ENCODE measurements at regions not wholly inside any gene's neighbourhood (a gene's known extent, or its start where the extent isn't known, plus 50 kb on each side); places are given as distances from the start of the nearest gene placed in this dataset.

DNA sequence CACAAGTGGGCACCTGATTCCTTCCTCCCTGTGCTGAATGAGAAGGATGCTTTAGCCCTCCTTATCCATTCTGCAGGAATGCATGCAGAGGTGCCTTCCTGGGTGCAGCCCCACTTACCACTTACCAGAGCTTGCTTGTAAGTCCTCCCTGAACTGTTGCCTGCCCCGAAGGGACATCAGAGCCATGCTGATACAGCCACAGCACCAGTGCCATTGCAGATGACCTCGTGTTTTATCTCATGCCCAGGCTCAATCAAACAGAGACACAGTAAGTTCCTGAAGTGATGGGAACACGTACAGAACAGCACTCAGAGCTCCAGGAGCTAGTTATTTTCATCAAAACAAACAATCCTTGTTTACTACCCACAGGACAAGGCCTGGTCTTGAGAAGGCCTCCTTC is 81.9 kb downstream of the ATP1A1 start:
- in situ Hi-C loops (cut with HindIII; ENCODE audit: low sequenced_read_pairs), result no loop called here
- no peak for DNase-seq (ENCODE audit: low spot score)

DNA sequence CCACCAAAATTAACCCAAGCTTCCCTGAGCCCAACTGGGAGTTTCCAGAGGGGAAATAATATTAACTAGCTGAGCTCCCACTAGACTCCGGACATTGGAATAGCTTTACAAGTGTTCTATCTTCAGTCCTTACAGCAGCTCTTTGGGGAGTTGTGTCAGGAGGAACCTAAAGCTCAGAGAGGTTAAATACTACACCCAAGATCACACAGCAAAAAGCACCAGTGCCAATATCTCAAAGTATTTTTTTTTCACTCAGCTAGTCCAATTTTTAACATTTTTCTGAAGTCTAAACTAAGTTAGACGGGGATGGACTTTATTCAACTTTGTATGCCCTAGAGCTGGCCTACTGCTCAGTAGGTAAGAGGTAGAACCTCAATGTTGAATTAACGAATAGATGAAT is 82.5 kb downstream of the ATP1A1 start:
- DNase-seq (ENCODE audit: low spot score), result no peak
- in situ Hi-C loops (cut with HindIII; ENCODE audit: low sequenced_read_pairs), result no loop called here

DNA sequence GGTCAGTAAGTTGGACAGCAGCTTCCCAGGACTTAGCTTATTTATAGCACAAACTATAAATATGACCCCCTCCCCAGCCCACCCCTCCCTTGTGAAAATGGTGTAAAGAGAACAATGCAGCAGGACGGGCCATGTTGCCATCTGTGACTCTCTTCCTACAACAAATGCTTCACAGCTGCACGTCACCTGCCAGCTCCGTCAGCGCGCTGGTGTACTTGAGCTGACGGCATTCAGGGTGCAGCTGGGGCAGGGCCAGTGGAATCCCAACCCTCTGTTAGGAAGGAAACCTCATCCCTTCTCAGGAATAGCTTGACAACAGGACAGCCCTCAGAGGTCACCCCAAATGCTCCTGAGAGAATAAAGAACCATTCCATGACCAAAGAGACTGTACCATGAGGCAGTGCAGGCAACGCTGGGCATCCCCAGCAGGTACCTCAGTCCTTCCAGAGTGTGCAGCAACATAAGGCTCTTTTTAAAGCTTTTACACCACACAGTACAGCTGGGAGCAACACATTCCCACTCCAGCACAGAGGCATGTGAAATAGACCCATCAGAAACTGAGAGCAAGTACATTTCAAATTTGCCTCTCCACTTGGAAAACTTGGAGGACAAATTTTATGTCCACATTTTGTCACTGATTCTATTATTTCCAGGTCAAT is 85.0 kb downstream of the ATP1A1 start:
- in situ Hi-C loops (cut with HindIII; ENCODE audit: low sequenced_read_pairs), result no loop called here
- no peak for DNase-seq (ENCODE audit: low spot score)

DNA sequence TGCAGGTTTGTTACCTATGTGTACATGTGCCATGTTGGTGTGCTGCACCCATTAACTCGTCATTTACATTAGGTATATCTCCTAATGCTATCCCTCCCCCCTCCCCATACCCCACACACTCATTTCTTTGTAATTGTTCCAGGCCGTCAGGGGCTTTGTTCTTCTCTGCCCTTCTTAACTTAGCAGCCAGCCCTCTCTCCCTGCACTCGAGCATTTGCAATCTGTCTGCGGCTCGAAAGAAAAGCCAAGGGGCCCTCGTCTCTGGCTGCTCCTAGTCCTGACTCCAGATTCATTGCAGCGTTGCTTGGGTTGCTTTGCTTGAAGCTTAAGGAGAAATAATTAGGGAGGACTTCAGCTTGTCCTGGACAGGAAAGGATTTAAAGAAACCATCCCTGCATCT is 85.7 kb downstream of the ATP1A1 start:
- in situ Hi-C loops (cut with HindIII; ENCODE audit: low sequenced_read_pairs), result no loop called here
- no peak for DNase-seq (ENCODE audit: low spot score)

DNA sequence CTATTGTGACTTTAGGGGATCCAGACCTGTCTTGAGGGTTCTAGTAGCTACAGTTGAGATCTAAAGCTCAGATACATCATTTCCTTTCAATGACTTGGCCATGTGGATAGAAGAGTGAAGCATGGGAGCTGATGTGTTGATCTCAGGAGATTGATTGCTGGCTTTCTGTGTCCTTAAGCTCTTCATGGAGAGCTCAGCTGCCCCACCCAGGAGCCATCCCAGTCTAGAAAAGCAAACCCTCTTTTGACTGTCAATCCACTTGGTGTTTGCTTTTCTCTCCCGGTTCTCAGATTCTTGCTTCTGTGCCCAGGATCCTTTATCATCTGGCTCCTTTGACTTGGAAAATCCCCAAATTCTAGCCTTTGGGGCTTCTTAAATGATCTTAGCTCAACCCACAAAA is 87.2 kb downstream of the ATP1A1 start:
- in situ Hi-C loops (cut with HindIII; ENCODE audit: low sequenced_read_pairs), result no loop called here
- DNase-seq (ENCODE audit: low spot score), result no peak

DNA sequence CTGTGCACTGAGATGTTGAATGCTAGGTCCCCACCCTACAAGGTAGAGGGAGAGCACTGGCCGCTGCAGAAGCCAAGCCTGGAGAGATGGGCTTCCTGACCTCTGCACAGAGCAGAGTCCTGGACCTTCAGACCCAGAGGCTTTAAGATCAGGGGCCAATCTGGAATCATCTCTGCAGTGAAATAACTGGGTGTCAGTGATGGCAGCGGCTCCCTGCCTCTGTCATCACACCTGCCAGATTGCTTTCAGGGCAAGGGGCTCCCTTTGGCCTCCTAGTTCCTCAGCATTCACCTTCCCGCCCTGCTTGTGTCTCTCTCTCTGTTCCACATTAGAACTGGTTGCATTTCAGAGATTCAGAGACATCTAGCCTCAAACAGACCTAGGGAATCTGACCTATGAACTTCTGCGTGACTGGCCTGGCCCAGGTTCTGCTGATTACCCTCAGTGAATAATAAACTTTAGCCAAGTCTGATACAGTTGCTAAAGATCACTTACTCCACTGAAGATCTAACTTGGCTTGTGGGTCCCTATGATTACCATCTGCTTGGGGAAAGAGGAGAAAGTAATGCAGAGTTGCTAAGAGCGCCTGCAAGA is 87.8 kb downstream of the ATP1A1 start:
- in situ Hi-C loops (cut with HindIII; ENCODE audit: low sequenced_read_pairs), result no loop called here
- no peak for DNase-seq (ENCODE audit: low spot score)

DNA sequence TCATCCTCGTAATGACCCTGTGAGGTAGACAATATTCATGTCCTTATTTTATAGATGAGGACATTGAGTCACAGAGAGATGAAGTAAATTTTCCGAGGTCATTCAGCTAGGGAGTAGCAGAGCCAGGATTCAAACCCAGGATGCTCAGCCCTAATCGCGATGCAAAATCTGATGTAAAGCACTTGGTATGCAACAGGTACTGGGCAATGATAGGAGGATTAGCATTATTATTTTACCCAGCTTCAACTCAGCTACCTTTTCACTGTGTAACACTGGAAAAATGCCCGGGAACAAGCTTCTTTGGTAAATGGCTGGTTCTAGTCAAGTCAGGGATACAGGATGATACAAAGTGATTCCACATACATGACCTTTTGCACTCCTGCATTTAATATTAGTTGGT is 88.7 kb downstream of the ATP1A1 start:
- in situ Hi-C loops (cut with HindIII; ENCODE audit: low sequenced_read_pairs), result no loop called here

DNA sequence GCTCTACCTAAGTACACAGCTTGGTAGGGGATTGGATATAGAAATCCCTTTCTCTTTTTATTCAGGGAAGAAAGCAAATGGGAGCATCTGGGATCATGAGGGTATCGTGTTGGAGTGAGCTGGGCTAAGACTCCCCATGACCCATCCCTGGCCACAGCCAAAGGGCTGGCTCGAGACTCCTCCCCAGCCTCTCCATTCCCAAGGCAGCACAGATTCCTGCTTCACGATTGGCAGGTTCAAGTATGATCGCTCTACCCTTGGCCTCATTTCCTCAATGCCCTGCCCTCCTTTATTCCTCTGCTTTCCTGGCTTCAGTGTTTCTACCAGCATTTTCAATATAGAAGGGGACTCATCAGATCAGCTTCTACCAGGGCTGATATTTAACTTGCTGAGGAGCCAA is 89.7 kb downstream of the ATP1A1 start:
- in situ Hi-C loops (cut with HindIII; ENCODE audit: low sequenced_read_pairs), result no loop called here

More for the DNA sequence above, 88.7 kb downstream of the ATP1A1 start:
- DNase-seq (ENCODE audit: low spot score), result no peak

DNA sequence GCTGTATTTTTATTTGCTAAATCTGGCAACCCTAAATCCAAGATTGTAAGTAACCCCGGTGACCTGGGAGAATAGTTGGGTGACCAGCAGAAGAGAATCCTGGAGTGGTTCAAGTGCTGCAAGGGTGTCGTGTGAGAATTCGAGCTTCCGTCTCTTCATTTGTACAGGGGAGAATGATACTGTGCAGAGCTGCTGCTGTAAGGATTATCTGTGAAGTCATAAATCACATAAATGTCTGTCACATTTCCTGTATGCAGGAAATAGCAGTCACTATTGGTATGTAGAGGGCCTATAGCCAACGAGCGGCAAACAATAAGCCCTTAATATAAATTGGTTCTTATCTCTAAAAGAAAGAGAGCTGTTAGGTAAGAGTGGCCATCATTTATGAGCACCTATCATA is 90.7 kb downstream of the ATP1A1 start:
- in situ Hi-C loops (cut with HindIII; ENCODE audit: low sequenced_read_pairs), result no loop called here
- DNase-seq (ENCODE audit: low spot score), result no peak

More for the DNA sequence above, 89.7 kb downstream of the ATP1A1 start:
- DNase-seq (ENCODE audit: low spot score), result peak; percentile 9

Data from G401 (cell line).